HepG2 (cell line): ENCODE measurements at regions not wholly inside any gene's neighbourhood (a gene's known extent, or its start where the extent isn't known, plus 50 kb on each side); places are given as distances from the start of the nearest gene placed in this dataset.

Source experiments
- ATAC-seq: fragments of 200-7000 bp; cut with Tn5 transposase; 3 replicates; pipeline ENCODE4 v1.9.1; 2020; ENCODE audit warnings: mild to moderate bottlenecking, moderate library complexity
- BruUV-seq: library from RNA; stranded (reverse); fragments of 400-500 nt; replicated peaks from 2 replicates; lab custom pipeline; 2021; lab: Mats Ljungman, UMichigan
- CTCF ChIA-PET: fragments of 300-600 bp; formaldehyde crosslinking; extraction: SDS; loops from one replicate; lab custom pipeline; 2021; ENCODE audit warnings: low total read pairs, inconsistent platforms, low intra/inter-chr PET ratio; lab: Yijun Ruan, JAX
- POLR2A ChIA-PET: fragments of 350-600 bp; sonication (Branson Sonifier 250); formaldehyde crosslinking; loops from one replicate; lab custom pipeline; 2020; ENCODE audit warnings: antibody characterized with exemption, inconsistent platforms; lab: Yijun Ruan, JAX
- DNase-seq: peaks from one replicate; pipeline ENCODE4 v3.0.0-alpha.2; 2015; ENCODE audit warnings: low spot score
- FAIRE-seq: peaks from 3 replicates; lab custom pipeline; 2011; peaks lifted over from hg19 to GRCh38; lab: Jason Lieb, UNC
- H2AFZ ChIP-seq: one replicate; pipeline ENCODE4 v1.6.1; 2011; ENCODE audit warnings: low read length, inconsistent platforms
- H3K27ac ChIP-seq: fragments of 300-600 bp; 3 replicates; pipeline ENCODE4 v1.8.0; 2011; ENCODE audit warnings: mixed run types, mild to moderate bottlenecking, mixed read lengths, low read length, inconsistent platforms; ENCODE audit not compliant: insufficient read depth; ENCODE audit errors: extremely low read length
- H3K27me3 ChIP-seq, 2 experiments: fragments of 200-600 bp in 1 of 2; 2 replicates in 1 of 2; 3 replicates in 1 of 2; pipeline versions ENCODE4 v1.6.0 to v1.8.0; 2011; ENCODE audit warnings: low read length in 2 of 2, mild to moderate bottlenecking in 2 of 2, moderate library complexity in 2 of 2, inconsistent platforms in 1 of 2; ENCODE audit not compliant: insufficient read depth in 2 of 2, control insufficient read depth in 1 of 2
- H3K36me3 ChIP-seq, 2 experiments: fragments of 200-600 bp in 1 of 2; replicated peaks in 1 of 2; 2 replicates in 1 of 2; 3 replicates in 1 of 2; pipeline versions ENCODE4 v1.5.1 to v1.8.0; 2011; ENCODE audit warnings: low read length in 2 of 2, inconsistent platforms in 1 of 2; ENCODE audit not compliant: insufficient read depth in 2 of 2, control insufficient read depth in 1 of 2
- H3K4me1 ChIP-seq: 2 replicates; pipeline ENCODE4 v1.5.1; 2012; ENCODE audit warnings: low read length, inconsistent platforms; ENCODE audit not compliant: insufficient read depth
- H3K4me2 ChIP-seq: 2 replicates; pipeline ENCODE4 v1.6.0; 2011; ENCODE audit warnings: low read depth, low read length, inconsistent platforms
- H3K4me3 ChIP-seq, 3 experiments: fragments of 200-600 bp in 1 of 3; sonication (generic), shearing (Covaris generic) in 1 of 3; replicated peaks in 1 of 3; 2 replicates each; pipeline ENCODE4 v1.5.1; 2011 to 2016; ENCODE audit warnings: low read length in 3 of 3, inconsistent platforms in 2 of 3, low read depth in 2 of 3, mild to moderate bottlenecking in 2 of 3, control low read depth in 1 of 3, mixed read lengths in 1 of 3; ENCODE audit not compliant: insufficient read depth in 1 of 3
- H3K79me2 ChIP-seq: one replicate; pipeline ENCODE4 v1.6.1; 2011; ENCODE audit warnings: low read length, inconsistent platforms; ENCODE audit not compliant: insufficient read depth
- H3K9ac ChIP-seq: 2 replicates; pipeline ENCODE4 v1.6.0; 2011; ENCODE audit warnings: mild to moderate bottlenecking, low read depth, low read length, inconsistent platforms; ENCODE audit not compliant: insufficient read depth
- H3K9me3 ChIP-seq: 2 replicates; pipeline ENCODE4 v1.5.1; 2012; ENCODE audit warnings: mild to moderate bottlenecking, low read length
- H4K20me1 ChIP-seq: 2 replicates; pipeline ENCODE4 v1.6.0; 2011; ENCODE audit warnings: inconsistent platforms, mild to moderate bottlenecking, low read length, moderate library complexity; ENCODE audit not compliant: insufficient read depth
- EZH2 ChIP-seq: conservative IDR thresholded peaks from 2 replicates; pipeline ENCODE4 v1.6.1; 2012; ENCODE audit warnings: mild to moderate bottlenecking, low read depth, low read length, moderate library complexity
- GTF2F1 ChIP-seq: fragments of 150-350 bp; IDR thresholded peaks from 2 replicates; pipeline ENCODE4 v1.6.1; 2014; ENCODE audit warnings: low read length
- JDP2 ChIP-seq: sonication (generic); formaldehyde crosslinking; IDR thresholded peaks from 2 replicates; pipeline ENCODE4 v1.8.1; 2022; ENCODE audit warnings: missing genetic modification reagents, borderline replicate concordance
- KDM1A ChIP-seq: IDR thresholded peaks from 2 replicates; pipeline ENCODE4 v1.6.1; 2016; ENCODE audit warnings: missing compliant biosample characterization
- MIXL1 ChIP-seq: IDR thresholded peaks from 2 replicates; pipeline ENCODE4 v1.6.1; 2016
- SIX1 ChIP-seq: sonication (generic); formaldehyde crosslinking; IDR thresholded peaks from 2 replicates; pipeline ENCODE4 v1.4.0; 2020; ENCODE audit warnings: missing genetic modification reagents, borderline replicate concordance
- ZNF33B ChIP-seq: sonication (generic); formaldehyde crosslinking; IDR thresholded peaks from 2 replicates; pipeline ENCODE4 v1.5.1; 2020; ENCODE audit warnings: mild to moderate bottlenecking, missing genetic modification reagents
- ZNF567 ChIP-seq: sonication (generic); formaldehyde crosslinking; IDR thresholded peaks from 2 replicates; pipeline ENCODE4 v1.8.1; 2023; ENCODE audit warnings: mild to moderate bottlenecking, missing genetic modification reagents, borderline replicate concordance
- ZSCAN20 ChIP-seq: sonication (generic); formaldehyde crosslinking; IDR thresholded peaks from 2 replicates; pipeline ENCODE4 v1.4.0; 2020; ENCODE audit warnings: missing genetic modification reagents, mild to moderate bottlenecking, borderline replicate concordance
- WGBS: methylation state at CpG from one replicate; pipeline ENCODE4 v1.1.6; 2017; ENCODE audit warnings: low lambda C conversion rate; 5-methylcytosine and 5-hydroxymethylcytosine counted together
- in situ Hi-C: cut with HindIII; loops from 2 replicates; pipeline ENCODE4 v1.10.0; 2017; ENCODE audit warnings: low pct_unique_long_range_greater_than_20kb; ENCODE audit not compliant: extremely low pct_ligation_motif_present
- intact Hi-C: fragments of 100-400 bp; cut with micrococcal nuclease; formaldehyde crosslinking; loops from one replicate; pipeline ENCODE4 v1.10.0; 2022; ENCODE audit not compliant: unreplicated experiment
- TF ChIP-seq, protein P1 (sequence below): sonication (generic); formaldehyde crosslinking; IDR thresholded peaks from 2 replicates; pipeline ENCODE4 v1.5.0; 2020; ENCODE audit warnings: missing genetic modification reagents
- TF ChIP-seq, protein P2 (sequence below): sonication (generic); formaldehyde crosslinking; IDR thresholded peaks from 2 replicates; pipeline ENCODE4 v1.5.0; 2020; ENCODE audit warnings: mild to moderate bottlenecking, low read depth, missing genetic modification reagents, borderline replicate concordance
- TF ChIP-seq, protein P3 (sequence below): sonication (generic); IDR thresholded peaks from 2 replicates; pipeline ENCODE4 v1.6.1; 2016; ENCODE audit warnings: low read depth, borderline replicate concordance
- TF ChIP-seq, protein P4 (sequence below): sonication (generic); formaldehyde crosslinking; IDR thresholded peaks from 2 replicates; pipeline ENCODE4 v1.4.0; 2020; ENCODE audit warnings: mild to moderate bottlenecking, missing genetic modification reagents, borderline replicate concordance

DNA sequence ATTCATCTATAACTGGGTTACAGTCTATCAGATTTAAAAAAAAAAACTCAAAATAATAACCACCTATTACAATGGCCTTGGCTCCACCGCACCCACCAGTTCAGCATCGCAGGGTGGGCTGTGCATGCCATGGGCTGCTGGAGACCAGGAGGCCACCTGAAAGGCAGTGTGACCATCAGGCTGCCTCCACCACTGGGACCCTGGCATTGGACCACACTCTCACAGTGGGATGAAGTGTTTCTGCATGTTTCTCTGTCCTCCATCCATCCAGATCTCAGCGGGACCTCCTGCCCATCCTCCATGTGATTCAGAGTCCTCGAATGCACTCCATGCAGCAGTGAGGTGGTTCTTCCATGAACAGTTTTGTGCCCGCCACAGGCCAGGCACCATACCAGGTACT, 206.1 kb upstream of the CST7 start (continued):
- TF ChIP-seq EZH2 (no peak), SIX1 (CRISPR knock-in tag) (no peak), ZNF33B (CRISPR knock-in tag) (no peak), ZSCAN20 (CRISPR knock-in tag) (no peak), ZNF567 (CRISPR knock-in tag) (no peak), MIXL1 (no peak), KDM1A (CRISPR knock-in tag) (no peak)
- TF ChIP-seq, protein P1, sequence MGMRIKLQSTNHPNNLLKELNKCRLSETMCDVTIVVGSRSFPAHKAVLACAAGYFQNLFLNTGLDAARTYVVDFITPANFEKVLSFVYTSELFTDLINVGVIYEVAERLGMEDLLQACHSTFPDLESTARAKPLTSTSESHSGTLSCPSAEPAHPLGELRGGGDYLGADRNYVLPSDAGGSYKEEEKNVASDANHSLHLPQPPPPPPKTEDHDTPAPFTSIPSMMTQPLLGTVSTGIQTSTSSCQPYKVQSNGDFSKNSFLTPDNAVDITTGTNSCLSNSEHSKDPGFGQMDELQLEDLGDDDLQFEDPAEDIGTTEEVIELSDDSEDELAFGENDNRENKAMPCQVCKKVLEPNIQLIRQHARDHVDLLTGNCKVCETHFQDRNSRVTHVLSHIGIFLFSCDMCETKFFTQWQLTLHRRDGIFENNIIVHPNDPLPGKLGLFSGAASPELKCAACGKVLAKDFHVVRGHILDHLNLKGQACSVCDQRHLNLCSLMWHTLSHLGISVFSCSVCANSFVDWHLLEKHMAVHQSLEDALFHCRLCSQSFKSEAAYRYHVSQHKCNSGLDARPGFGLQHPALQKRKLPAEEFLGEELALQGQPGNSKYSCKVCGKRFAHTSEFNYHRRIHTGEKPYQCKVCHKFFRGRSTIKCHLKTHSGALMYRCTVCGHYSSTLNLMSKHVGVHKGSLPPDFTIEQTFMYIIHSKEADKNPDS (CRISPR knock-in tag) = no peak

DNA sequence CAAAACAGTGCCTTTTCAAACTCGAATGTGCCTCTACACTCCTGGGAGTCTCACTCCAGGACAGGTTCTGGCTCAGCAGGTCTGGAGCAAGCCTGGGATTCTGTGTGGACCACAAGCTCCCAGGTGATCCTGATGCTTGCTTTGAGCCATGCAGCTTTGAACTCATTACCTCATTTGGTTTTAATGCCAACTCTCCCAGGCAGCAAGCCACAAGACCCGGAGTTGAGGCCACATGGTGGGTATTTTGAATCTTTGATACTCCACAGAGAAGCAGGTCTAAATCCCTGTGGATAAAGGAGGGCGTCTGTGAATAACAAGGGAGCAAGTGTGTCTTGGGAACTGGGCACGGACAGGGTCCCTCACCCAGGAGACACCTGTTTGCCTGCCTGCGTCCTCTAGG, 205.4 kb upstream of the CST7 start:
- Histone ChIP-seq H3K9ac (no peak overlapping the region), H3K4me3 (no peak overlapping the region), H3K4me1 (no peaks in the 10 kb centered on the region), H3K27ac (no peak overlapping the region), H3K4me2 (no peak overlapping the region), H3K9me3 (no peaks in the 10 kb centered on the region), H2AFZ (no peak overlapping the region), H3K79me2 (no peaks in the 10 kb centered on the region), H4K20me1 (no peaks in the 10 kb centered on the region), H3K27me3 (peaks cover 0 to 4% of the 10 kb centered on the region in 2 experiments; a peak in 2 of 5 replicates), H3K36me3 (no peaks in the 10 kb centered on the region)
- no peak for ATAC-seq
- FAIRE-seq = no peak
- no peak for DNase-seq
- whole genome bisulfite sequencing = 5% methylated on average over 5 of the region's 5 CpGs
- no TSS peak for BruUV-seq
- intact Hi-C loops (no loop called here), in situ Hi-C loops (no loop called here)
- POLR2A ChIA-PET = no interaction called here
- CTCF ChIA-PET = no interaction called here
- TF ChIP-seq, protein P2, sequence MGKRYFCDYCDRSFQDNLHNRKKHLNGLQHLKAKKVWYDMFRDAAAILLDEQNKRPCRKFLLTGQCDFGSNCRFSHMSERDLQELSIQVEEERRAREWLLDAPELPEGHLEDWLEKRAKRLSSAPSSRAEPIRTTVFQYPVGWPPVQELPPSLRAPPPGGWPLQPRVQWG (CRISPR knock-in tag) = no peak
- TF ChIP-seq, protein P3, sequence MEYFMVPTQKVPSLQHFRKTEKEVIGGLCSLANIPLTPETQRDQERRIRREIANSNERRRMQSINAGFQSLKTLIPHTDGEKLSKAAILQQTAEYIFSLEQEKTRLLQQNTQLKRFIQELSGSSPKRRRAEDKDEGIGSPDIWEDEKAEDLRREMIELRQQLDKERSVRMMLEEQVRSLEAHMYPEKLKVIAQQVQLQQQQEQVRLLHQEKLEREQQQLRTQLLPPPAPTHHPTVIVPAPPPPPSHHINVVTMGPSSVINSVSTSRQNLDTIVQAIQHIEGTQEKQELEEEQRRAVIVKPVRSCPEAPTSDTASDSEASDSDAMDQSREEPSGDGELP = no peak
- TF ChIP-seq GTF2F1 (no peak), JDP2 (CRISPR knock-in tag) (no peak)
- TF ChIP-seq, protein P4, sequence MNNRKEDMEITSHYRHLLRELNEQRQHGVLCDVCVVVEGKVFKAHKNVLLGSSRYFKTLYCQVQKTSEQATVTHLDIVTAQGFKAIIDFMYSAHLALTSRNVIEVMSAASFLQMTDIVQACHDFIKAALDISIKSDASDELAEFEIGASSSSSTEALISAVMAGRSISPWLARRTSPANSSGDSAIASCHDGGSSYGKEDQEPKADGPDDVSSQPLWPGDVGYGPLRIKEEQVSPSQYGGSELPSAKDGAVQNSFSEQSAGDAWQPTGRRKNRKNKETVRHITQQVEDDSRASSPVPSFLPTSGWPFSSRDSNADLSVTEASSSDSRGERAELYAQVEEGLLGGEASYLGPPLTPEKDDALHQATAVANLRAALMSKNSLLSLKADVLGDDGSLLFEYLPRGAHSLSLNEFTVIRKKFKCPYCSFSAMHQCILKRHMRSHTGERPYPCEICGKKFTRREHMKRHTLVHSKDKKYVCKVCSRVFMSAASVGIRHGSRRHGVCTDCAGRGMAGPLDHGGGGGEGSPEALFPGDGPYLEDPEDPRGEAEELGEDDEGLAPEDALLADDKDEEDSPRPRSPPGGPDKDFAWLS (CRISPR knock-in tag) = no peak
